GM12872 (cell line): ENCODE measurements at regions not wholly inside any gene's neighbourhood (a gene's known extent, or its start where the extent isn't known, plus 50 kb on each side); places are given as distances from the start of the nearest gene placed in this dataset.

Experiments used
- TF ChIP-seq, protein P1 (sequence below): IDR thresholded peaks from 3 replicates; pipeline ENCODE4 v1.5.1; 2011; ENCODE audit warnings: low read depth, mild to moderate bottlenecking, low read length, moderate library complexity; ENCODE audit not compliant: insufficient read depth

DNA sequence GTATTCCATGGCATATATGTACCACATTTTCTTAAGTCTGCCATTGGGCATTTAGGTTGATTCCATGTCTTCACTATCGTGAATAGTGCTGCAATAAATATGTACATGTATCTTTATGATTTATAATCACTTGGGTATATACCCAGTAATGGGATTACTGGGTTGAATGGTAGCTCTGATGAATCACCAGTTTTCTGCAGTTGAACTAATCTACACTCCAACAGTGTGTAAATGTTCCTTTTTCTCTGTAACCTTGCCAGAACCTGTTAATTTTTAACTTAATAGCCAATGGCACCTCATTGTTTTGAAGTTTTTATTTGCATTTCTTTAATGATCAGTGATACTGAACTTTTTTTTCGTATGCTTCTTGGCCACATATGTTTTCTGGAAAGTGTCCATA, 152.5 kb downstream of the CCNG2 start:
- TF ChIP-seq, protein P1, sequence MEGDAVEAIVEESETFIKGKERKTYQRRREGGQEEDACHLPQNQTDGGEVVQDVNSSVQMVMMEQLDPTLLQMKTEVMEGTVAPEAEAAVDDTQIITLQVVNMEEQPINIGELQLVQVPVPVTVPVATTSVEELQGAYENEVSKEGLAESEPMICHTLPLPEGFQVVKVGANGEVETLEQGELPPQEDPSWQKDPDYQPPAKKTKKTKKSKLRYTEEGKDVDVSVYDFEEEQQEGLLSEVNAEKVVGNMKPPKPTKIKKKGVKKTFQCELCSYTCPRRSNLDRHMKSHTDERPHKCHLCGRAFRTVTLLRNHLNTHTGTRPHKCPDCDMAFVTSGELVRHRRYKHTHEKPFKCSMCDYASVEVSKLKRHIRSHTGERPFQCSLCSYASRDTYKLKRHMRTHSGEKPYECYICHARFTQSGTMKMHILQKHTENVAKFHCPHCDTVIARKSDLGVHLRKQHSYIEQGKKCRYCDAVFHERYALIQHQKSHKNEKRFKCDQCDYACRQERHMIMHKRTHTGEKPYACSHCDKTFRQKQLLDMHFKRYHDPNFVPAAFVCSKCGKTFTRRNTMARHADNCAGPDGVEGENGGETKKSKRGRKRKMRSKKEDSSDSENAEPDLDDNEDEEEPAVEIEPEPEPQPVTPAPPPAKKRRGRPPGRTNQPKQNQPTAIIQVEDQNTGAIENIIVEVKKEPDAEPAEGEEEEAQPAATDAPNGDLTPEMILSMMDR: no peak

DNA sequence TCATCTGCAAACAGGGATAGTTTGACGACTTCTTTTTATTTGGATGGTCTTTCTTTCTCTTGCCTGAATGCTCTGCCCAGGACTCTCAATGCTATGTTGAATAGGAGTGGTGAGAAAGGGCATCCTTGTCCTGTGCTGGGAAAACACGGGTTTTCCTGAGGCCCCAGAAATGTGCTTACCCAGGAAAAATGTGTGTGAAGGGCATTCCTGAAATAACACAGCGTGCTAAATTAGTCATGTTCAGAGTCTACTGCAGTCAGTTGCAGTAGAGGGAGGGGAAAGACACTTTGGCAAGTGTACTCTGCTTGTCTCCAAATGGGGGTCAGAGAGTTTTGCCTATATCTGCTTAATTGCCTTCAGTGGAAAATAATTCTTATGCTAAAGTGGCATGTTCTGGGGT, 153.9 kb downstream of the CCNG2 start:
- TF ChIP-seq, protein P1: no peak

DNA sequence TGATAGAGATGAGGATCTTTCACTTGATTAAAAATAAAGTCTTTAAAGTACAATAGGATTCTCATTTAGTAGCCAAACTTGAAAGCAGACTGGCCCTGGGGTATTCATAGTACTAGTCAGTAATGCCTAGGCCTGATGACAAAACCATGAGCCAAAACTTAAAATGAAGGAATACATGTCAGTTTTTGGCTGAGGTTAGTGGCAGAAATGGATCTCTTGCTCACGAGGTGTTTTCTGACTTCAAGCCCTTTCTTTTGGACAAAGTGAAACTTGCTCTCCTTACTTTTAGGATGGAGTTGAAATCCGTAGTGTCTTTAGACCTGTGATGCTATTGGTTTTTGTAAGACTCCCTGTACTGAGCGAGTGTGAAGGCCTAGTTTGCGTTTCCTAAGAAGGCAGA, 157.7 kb downstream of the CCNG2 start:
- TF ChIP-seq, protein P1: no peak

DNA sequence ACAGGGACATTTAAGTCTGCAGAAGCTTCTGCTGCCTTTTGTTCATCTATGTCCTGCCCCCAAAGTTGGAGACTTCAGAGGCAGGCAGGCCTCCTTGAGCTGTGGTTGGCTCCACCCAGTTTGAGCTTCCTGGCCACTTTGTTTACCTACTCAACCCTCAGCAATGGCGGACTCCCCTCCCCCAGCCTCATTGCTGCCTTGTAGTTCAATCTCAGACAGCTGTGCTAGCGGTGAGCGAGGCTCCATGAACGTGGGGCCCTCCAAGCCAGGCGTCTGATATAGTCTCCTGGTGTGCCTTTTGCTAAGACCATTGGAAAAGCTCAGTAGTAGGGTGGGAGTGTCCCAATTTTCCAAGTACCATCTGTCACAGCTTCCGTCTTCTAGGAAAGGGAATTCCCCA, 170.1 kb downstream of the CCNG2 start:
- TF ChIP-seq, protein P1: no peak

DNA sequence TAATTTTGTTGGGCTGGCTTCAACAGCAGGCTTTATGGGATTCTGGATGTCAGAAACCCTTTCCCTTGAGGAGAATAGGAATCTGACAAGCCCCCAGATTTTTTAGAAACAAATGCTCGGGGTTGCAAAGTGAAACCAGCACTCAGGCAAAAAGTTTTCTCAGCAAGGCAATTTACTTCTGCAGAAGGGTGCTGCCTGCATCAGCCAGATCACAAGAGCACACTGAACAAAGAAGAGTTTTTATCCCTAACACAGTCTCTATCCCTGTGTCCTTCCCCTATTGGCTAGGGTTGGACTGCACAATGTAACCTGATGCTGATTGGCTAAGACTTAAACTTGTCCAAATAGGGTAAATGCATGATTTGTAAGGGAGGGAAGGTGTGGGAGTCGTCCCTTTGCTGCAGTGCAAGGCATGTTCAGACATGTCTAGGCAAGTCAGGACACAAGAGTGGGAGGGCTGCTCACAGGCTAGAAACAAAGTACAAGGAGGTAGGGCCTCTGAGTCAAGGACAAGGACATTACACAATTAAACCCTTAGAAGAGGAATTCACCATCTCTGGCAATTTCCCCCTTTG, 175.8 kb downstream of the CCNG2 start:
- TF ChIP-seq, protein P1: no peak

DNA sequence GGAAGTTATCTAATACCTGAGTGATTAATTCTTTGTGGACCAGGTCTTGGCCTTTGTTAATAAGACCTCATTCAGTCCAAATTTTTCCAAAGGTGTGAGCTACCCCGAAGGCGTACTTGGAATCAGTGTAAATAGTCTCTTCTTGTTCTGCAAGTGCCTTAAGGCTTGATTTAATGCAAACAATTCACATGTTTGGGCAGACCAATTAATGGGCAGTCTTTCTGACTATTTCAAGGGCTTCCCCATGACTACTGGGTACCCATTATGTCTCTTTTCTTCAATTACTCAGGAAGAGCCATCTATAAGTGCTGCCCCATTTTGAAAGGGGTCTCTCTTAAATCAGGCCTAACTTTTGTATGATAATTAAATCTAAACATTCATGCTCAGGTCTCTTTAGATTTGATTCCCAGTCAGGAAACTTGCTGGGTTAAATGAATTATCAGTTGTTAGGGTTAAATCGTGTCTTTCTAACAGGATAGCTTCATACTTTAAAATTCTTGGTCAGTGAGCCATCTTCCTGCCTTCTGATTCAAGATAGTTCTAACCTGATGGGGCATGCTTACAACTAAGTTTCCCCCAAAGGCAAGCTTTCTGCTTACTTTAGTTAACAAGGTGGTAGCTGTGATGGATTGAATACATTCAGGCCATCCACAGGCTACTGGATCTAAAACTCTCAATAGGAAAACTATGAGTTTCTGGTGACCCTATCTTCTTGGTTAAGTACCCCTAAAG, 179.6 kb downstream of the CCNG2 start:
- TF ChIP-seq, protein P1: no peak

DNA sequence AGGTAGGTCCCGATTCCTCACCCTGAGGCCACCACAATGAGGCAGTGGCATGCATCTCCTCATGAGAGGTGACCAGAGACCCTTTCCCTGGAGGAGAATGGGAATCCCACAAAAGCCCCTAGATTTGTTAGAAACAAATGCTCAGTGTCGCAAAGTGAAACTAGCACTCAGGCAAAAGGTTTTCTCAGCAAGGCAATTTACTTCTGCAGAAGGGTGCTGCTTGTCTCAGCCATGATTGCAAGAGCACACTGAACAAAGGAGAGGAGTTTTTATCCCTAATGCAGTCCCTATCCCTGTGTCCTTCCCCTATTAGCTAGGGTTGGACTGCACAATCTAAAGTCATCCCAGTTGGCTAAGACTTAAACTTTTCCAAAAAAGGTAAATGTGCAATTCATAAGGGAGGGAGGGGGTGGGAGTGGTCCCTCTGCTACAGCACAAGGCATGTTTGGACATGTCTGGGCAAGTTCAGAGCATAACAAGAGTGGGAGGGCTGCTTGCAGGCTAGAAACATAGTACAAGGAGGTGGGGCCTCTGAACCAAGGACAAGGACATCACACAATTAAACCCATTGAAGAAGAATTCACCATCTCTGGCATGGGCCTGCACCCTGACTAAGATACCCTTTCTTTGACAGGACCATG, 185.3 kb downstream of the CCNG2 start:
- TF ChIP-seq, protein P1: no peak
